ENCODE measurements at regions not wholly inside any gene's neighbourhood (a gene's known extent, or its start where the extent isn't known, plus 50 kb on each side); places are given as distances from the start of the nearest gene placed in this dataset.

DNA sequence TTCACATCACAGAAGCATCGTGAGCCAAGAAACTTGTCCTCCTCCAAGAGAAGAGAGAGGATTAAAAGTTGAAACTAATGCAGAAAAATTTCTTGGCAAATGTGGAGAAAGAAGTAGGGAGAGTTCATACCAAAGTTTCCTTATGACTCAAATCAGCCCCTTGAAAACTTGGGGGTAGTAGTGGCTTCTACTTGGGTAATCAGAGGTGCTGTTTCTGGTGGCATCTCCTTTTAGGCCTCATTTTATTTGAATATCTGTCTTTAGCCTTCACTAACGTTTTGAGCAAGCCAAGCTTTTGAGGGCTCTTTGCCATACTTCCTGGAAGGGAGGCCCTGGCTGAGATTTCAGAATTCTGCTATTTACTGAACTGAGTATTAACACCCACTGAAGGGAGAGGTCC lies 515.3 kb upstream of the MEX3C start:
- FAIRE-seq (no peak), DNase-seq (ENCODE audit: extremely low read depth in 1 of 4, low spot score in 3 of 4) (no peak), ATAC-seq (no peak)
- H4K20me1 ChIP-seq (replicated peaks; ENCODE audit: control insufficient read depth, insufficient read depth, low read length): no peaks in the 10 kb centered on the region
- H3K27ac ChIP-seq (ENCODE audit: extremely low read depth, low read depth, low read length): no peak overlapping the region
- no peak for TF ChIP-seq PCBP2 (IDR thresholded peaks at IDR 0.05; ENCODE audit: low read depth, low read length, poor library complexity, severe bottlenecking)
- no peak overlapping the region for H3K4me2 ChIP-seq (ENCODE audit: insufficient read depth, low read length)
- H3K79me2 ChIP-seq (ENCODE audit: control insufficient read depth, insufficient read depth, low read length): no peaks in the 10 kb centered on the region
- BruUV-seq (replicated peaks): no TSS peak
- in situ Hi-C loops (cut with MboI): no loop called here
- 0% methylated on average over 2 of the region's 2 CpGs for WGBS (ENCODE audit: insufficient coverage, low coverage, missing lambda C conversion rate)
- no peaks in the 10 kb centered on the region for H3K9me3 ChIP-seq (replicated peaks; ENCODE audit: control insufficient read depth, insufficient read depth, low read depth, low read length)
- H3K9me1 ChIP-seq (ENCODE audit: control insufficient read depth, insufficient read depth, low read length): no peaks in the 10 kb centered on the region
- no peak overlapping the region for H3K9ac ChIP-seq (ENCODE audit: insufficient read depth in 1 of 2, low read depth in 2 of 2, low read length in 2 of 2)
- no peaks in the 10 kb centered on the region for H3K36me3 ChIP-seq (ENCODE audit: control insufficient read depth, insufficient read depth, low read length)
- no peak overlapping the region for H2AFZ ChIP-seq (ENCODE audit: low read depth, low read length)
- intact Hi-C loops (cut with micrococcal nuclease): no loop called here
- ChIA-PET POLR2A (no interaction called here), CTCF (ENCODE audit: low intra/inter-chr PET ratio) (no interaction called here)
- no peak overlapping the region for H3K4me3 ChIP-seq
- H3K4me1 ChIP-seq (replicated peaks in 1 of 2; ENCODE audit: control insufficient read depth in 2 of 2, insufficient read depth in 2 of 2, low read length in 2 of 2): no peaks in the 10 kb centered on the region
- H3K27me3 ChIP-seq (ENCODE audit: control insufficient read depth in 2 of 2, insufficient read depth in 2 of 2, low read length in 2 of 2): no peaks in the 10 kb centered on the region

- Histone ChIP-seq H3K36me3 (ENCODE audit: control insufficient read depth, insufficient read depth, low read length) (no peaks in the 10 kb centered on the region), H3K4me2 (ENCODE audit: insufficient read depth, low read length) (no peak overlapping the region), H3K9ac (ENCODE audit: insufficient read depth in 1 of 2, low read depth in 2 of 2, low read length in 2 of 2) (no peak overlapping the region), H2AFZ (ENCODE audit: low read depth, low read length) (no peak overlapping the region), H3K9me3 (replicated peaks; ENCODE audit: control insufficient read depth, insufficient read depth, low read depth, low read length) (no peaks in the 10 kb centered on the region), H3K9me1 (ENCODE audit: control insufficient read depth, insufficient read depth, low read length) (no peaks in the 10 kb centered on the region), H3K27me3 (ENCODE audit: control insufficient read depth in 2 of 2, insufficient read depth in 2 of 2, low read length in 2 of 2) (no peaks in the 10 kb centered on the region), H3K79me2 (ENCODE audit: control insufficient read depth, insufficient read depth, low read length) (no peaks in the 10 kb centered on the region), H3K4me1 (replicated peaks in 1 of 2; ENCODE audit: control insufficient read depth in 2 of 2, insufficient read depth in 2 of 2, low read length in 2 of 2) (no peaks in the 10 kb centered on the region), H4K20me1 (replicated peaks; ENCODE audit: control insufficient read depth, insufficient read depth, low read length) (no peaks in the 10 kb centered on the region), H3K27ac (ENCODE audit: extremely low read depth, low read depth, low read length) (no peak overlapping the region), H3K4me3 (no peak overlapping the region)
- intact Hi-C loops (cut with micrococcal nuclease): no loop called here
- FAIRE-seq (no peak), ATAC-seq (no peak), DNase-seq (ENCODE audit: extremely low read depth in 1 of 4, low spot score in 3 of 4) (no peak)
- 0% methylated on average over 1 of the region's 1 CpG for WGBS (ENCODE audit: insufficient coverage, low coverage, missing lambda C conversion rate)
- in situ Hi-C loops (cut with MboI): no loop called here
- TF ChIP-seq ZNF140 (CRISPR knock-in tag; IDR thresholded peaks at IDR 0.05) (no peak), ZBTB11 (CRISPR knock-in tag; IDR thresholded peaks at IDR 0.05) (no peak), ZBTB1 (CRISPR knock-in tag; IDR thresholded peaks at IDR 0.05; ENCODE audit: borderline replicate concordance, low read depth) (no peak), ZNF589 (CRISPR knock-in tag; IDR thresholded peaks at IDR 0.05; ENCODE audit: low read depth) (no peak)
- no TSS peak for BruUV-seq (replicated peaks)
- ChIA-PET CTCF (ENCODE audit: low intra/inter-chr PET ratio) (no interaction called here), POLR2A (no interaction called here)
These were observed 518.8 kb upstream of the MEX3C start for GRCh38 chr18:51716277-51716676.

Measured in K562 (cell line).